H9 (cell line): ENCODE measurements at regions not wholly inside any gene's neighbourhood (a gene's known extent, or its start where the extent isn't known, plus 50 kb on each side); places are given as distances from the start of the nearest gene placed in this dataset.

ENCODE experiments used
- DNase-seq: peaks from one replicate; pipeline ENCODE4 v3.0.0-alpha.2; 2017
- H2AFZ ChIP-seq: one replicate; pipeline ENCODE4 v1.6.1; 2013; ENCODE audit warnings: mild to moderate bottlenecking, low read length, control low read depth, moderate library complexity
- H2AK5ac ChIP-seq: 2 replicates; pipeline ENCODE4 v1.6.1; 2013; ENCODE audit warnings: low read length, control low read depth, mixed read lengths; ENCODE audit not compliant: insufficient read length
- H2BK120ac ChIP-seq: one replicate; pipeline ENCODE4 v1.6.1; 2013; ENCODE audit warnings: low read depth, mild to moderate bottlenecking, low read length, control low read depth, inconsistent platforms; ENCODE audit not compliant: poor library complexity, severe bottlenecking
- H2BK12ac ChIP-seq: 2 replicates; pipeline ENCODE4 v1.6.1; 2013; ENCODE audit warnings: low read length, control low read depth, mixed read lengths, low read depth; ENCODE audit not compliant: insufficient read length
- H2BK15ac ChIP-seq: 2 replicates; pipeline ENCODE4 v1.6.1; 2013; ENCODE audit warnings: low read depth, low read length, control low read depth
- H2BK20ac ChIP-seq: one replicate; pipeline ENCODE4 v1.6.1; 2013; ENCODE audit warnings: low read depth, mild to moderate bottlenecking, low read length, control low read depth, inconsistent platforms; ENCODE audit not compliant: poor library complexity, severe bottlenecking
- H2BK5ac ChIP-seq: 2 replicates; pipeline ENCODE4 v1.6.1; 2013; ENCODE audit warnings: low read length, control low read depth, mixed read lengths; ENCODE audit not compliant: insufficient read length
- H3K14ac ChIP-seq: 2 replicates; pipeline ENCODE4 v1.6.1; 2013; ENCODE audit warnings: low read length, control low read depth; ENCODE audit not compliant: insufficient read depth
- H3K18ac ChIP-seq: 2 replicates; pipeline ENCODE4 v1.6.1; 2013; ENCODE audit warnings: low read depth, mild to moderate bottlenecking, mixed read lengths, low read length, control low read depth; ENCODE audit not compliant: insufficient read length
- H3K23ac ChIP-seq: 2 replicates; pipeline ENCODE4 v1.6.1; 2013; ENCODE audit warnings: low read length, control low read depth, mixed read lengths, low read depth; ENCODE audit not compliant: insufficient read length
- H3K23me2 ChIP-seq: 2 replicates; pipeline ENCODE4 v1.6.1; 2013; ENCODE audit warnings: low read depth, mild to moderate bottlenecking, mixed read lengths, low read length, control low read depth; ENCODE audit not compliant: insufficient read length, poor library complexity, severe bottlenecking
- H3K27ac ChIP-seq: 2 replicates; pipeline ENCODE4 v1.5.1; 2013; ENCODE audit warnings: low read length, control low read depth, mixed read lengths, low read depth; ENCODE audit not compliant: insufficient read length
- H3K27me3 ChIP-seq: 2 replicates; pipeline ENCODE4 v1.6.1; 2013; ENCODE audit warnings: low read length, control low read depth, inconsistent platforms; ENCODE audit not compliant: insufficient read depth
- H3K4ac ChIP-seq: 2 replicates; pipeline ENCODE4 v1.6.1; 2013; ENCODE audit warnings: low read depth, mild to moderate bottlenecking, control low read depth, inconsistent platforms, low read length, moderate library complexity
- H3K4me1 ChIP-seq: 2 replicates; pipeline ENCODE4 v1.6.1; 2013; ENCODE audit warnings: low read length, control low read depth, inconsistent platforms; ENCODE audit not compliant: insufficient read depth
- H3K4me2 ChIP-seq: 2 replicates; pipeline ENCODE4 v1.6.1; 2013; ENCODE audit warnings: low read length, control low read depth, mixed read lengths; ENCODE audit not compliant: insufficient read length, insufficient read depth
- H3K56ac ChIP-seq: 2 replicates; pipeline ENCODE4 v1.6.1; 2013; ENCODE audit warnings: low read depth, mild to moderate bottlenecking, mixed read lengths, low read length, control low read depth; ENCODE audit not compliant: insufficient read length
- H3K79me1 ChIP-seq: 2 replicates; pipeline ENCODE4 v1.6.1; 2013; ENCODE audit warnings: low read depth, mild to moderate bottlenecking, moderate library complexity, low read length, control low read depth, inconsistent platforms; ENCODE audit not compliant: insufficient read depth, poor library complexity, severe bottlenecking
- H3K79me2 ChIP-seq: 2 replicates; pipeline ENCODE4 v1.6.1; 2013; ENCODE audit warnings: low read length, control low read depth, inconsistent platforms; ENCODE audit not compliant: insufficient read depth
- H3K9ac ChIP-seq: 2 replicates; pipeline ENCODE4 v1.6.1; 2013; ENCODE audit warnings: low read length, control low read depth, mixed read lengths; ENCODE audit not compliant: insufficient read length; ENCODE audit errors: extremely low read depth
- H3K9me3 ChIP-seq: one replicate; pipeline ENCODE4 v1.6.1; 2013; ENCODE audit warnings: low read depth, low read length, inconsistent platforms; ENCODE audit not compliant: control insufficient read depth
- H3T11ph ChIP-seq: one replicate; pipeline ENCODE4 v1.6.1; 2013; ENCODE audit warnings: mild to moderate bottlenecking, low read length, control low read depth, inconsistent platforms
- H4K20me1 ChIP-seq: one replicate; pipeline ENCODE4 v1.6.1; 2013; ENCODE audit not compliant: control insufficient read depth, insufficient read length, insufficient read depth
- H4K5ac ChIP-seq: 2 replicates; pipeline ENCODE4 v1.6.1; 2013; ENCODE audit warnings: low read depth, mild to moderate bottlenecking, mixed read lengths, low read length, control low read depth; ENCODE audit not compliant: insufficient read length
- H4K8ac ChIP-seq: replicated peaks from 2 replicates; pipeline ENCODE4 v1.6.1; 2013; ENCODE audit warnings: low read length, control low read depth, mixed read lengths, low read depth; ENCODE audit not compliant: insufficient read length
- H4K91ac ChIP-seq: 2 replicates; pipeline ENCODE4 v1.6.1; 2013; ENCODE audit warnings: low read depth, mild to moderate bottlenecking, moderate library complexity, mixed read lengths, low read length, control low read depth; ENCODE audit not compliant: insufficient read length
- H3K27ac Mint-ChIP-seq, 3 experiments: 2 replicates in 2 of 3; 3 replicates in 1 of 3; pipeline ENCODE4 v1.8.0; 2020 to 2021; ENCODE audit warnings: mixed read lengths in 3 of 3, mild to moderate bottlenecking in 1 of 3, moderate library complexity in 1 of 3
- H3K27me3 Mint-ChIP-seq: 2 replicates; pipeline ENCODE4 v1.8.0; 2021; ENCODE audit warnings: low read depth, mild to moderate bottlenecking, moderate library complexity, mixed read lengths
- H3K36me3 Mint-ChIP-seq, 3 experiments: 2 replicates in 2 of 3; 3 replicates in 1 of 3; pipeline ENCODE4 v1.8.0; 2020 to 2021; ENCODE audit warnings: low read depth in 3 of 3, mixed read lengths in 3 of 3; ENCODE audit not compliant: insufficient read depth in 1 of 3
- H3K4me1 Mint-ChIP-seq, 2 experiments: 2 replicates each; pipeline ENCODE4 v1.8.0; 2020; ENCODE audit warnings: mixed read lengths in 2 of 2
- H3K4me3 Mint-ChIP-seq, 2 experiments: 2 replicates in 1 of 2; 3 replicates in 1 of 2; pipeline ENCODE4 v1.8.0; 2020 to 2021; ENCODE audit warnings: mild to moderate bottlenecking in 2 of 2, mixed read lengths in 2 of 2, moderate library complexity in 1 of 2
- H3K9me3 Mint-ChIP-seq, 2 experiments: 2 replicates in 1 of 2; 3 replicates in 1 of 2; pipeline ENCODE4 v1.8.0; 2020; ENCODE audit warnings: mild to moderate bottlenecking in 2 of 2, mixed read lengths in 2 of 2, moderate library complexity in 1 of 2
- WGBS: extraction: QIAGEN DNeasy Blood & Tissue Kit; methylation state at CpG from one replicate; pipeline ENCODE4 v1.1.7; 2013; ENCODE audit warnings: missing lambda C conversion rate, low lambda C conversion rate, mixed read lengths; ENCODE audit not compliant: insufficient read length; ENCODE audit errors: extremely low coverage; 5-methylcytosine and 5-hydroxymethylcytosine counted together
- TF ChIP-seq, protein P1 (sequence below): fragments of 200-600 bp; sonication (generic); conservative IDR thresholded peaks from 3 replicates; pipeline ENCODE4 v1.8.0; 2021; ENCODE audit warnings: antibody characterized with exemption, mild to moderate bottlenecking

DNA sequence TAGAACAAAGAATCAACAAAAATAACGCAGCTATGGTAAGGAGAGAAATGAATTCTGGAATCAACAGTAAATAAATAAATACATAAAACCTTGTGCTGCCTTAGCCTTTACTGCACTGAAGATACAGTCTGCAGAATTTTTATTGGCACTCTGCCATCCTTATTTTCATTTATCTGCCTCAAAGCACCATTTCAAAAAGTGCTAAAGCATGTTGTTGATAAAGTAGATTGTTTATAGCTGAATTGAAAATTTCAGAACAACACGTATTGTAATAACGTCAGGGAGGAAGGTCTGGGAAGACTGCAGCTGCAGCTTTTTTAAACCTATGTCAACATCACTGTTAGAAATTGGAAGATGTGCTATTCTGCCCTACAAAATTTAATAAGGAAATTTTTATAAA, 787.2 kb downstream of the PLCL1 start:
- no CpG with 5 or more reads among the region's 3 CpGs for WGBS
- no peak overlapping the region for H4K91ac ChIP-seq
- no peak overlapping the region for H3K4me2 ChIP-seq
- H3K79me1 ChIP-seq, result no peaks in the 10 kb centered on the region
- no peak overlapping the region for H2BK120ac ChIP-seq
- no peak overlapping the region for H3K18ac ChIP-seq
- Mint-ChIP-seq H3K27ac (no peak overlapping the region), H3K36me3 (no peaks in the 10 kb centered on the region), H3K4me3 (no peak overlapping the region), H3K4me1 (no peaks in the 10 kb centered on the region), H3K9me3 (no peaks in the 10 kb centered on the region), H3K27me3 (no peaks in the 10 kb centered on the region)
- no peaks in the 10 kb centered on the region for H3K9me3 ChIP-seq
- no peak overlapping the region for H3K27ac ChIP-seq
- no peaks in the 10 kb centered on the region for H3K27me3 ChIP-seq
- H3T11ph ChIP-seq, result no peak overlapping the region
- no peak overlapping the region for H3K14ac ChIP-seq
- H3K79me2 ChIP-seq, result no peaks in the 10 kb centered on the region
- H3K23ac ChIP-seq, result no peak overlapping the region
- no peak overlapping the region for H2BK12ac ChIP-seq
- no peak for DNase-seq
- H2BK15ac ChIP-seq, result no peak overlapping the region
- no peak overlapping the region for H3K56ac ChIP-seq
- H4K5ac ChIP-seq, result no peak overlapping the region
- no peak overlapping the region for H2AFZ ChIP-seq
- H2BK5ac ChIP-seq, result no peak overlapping the region
- TF ChIP-seq, protein P1, sequence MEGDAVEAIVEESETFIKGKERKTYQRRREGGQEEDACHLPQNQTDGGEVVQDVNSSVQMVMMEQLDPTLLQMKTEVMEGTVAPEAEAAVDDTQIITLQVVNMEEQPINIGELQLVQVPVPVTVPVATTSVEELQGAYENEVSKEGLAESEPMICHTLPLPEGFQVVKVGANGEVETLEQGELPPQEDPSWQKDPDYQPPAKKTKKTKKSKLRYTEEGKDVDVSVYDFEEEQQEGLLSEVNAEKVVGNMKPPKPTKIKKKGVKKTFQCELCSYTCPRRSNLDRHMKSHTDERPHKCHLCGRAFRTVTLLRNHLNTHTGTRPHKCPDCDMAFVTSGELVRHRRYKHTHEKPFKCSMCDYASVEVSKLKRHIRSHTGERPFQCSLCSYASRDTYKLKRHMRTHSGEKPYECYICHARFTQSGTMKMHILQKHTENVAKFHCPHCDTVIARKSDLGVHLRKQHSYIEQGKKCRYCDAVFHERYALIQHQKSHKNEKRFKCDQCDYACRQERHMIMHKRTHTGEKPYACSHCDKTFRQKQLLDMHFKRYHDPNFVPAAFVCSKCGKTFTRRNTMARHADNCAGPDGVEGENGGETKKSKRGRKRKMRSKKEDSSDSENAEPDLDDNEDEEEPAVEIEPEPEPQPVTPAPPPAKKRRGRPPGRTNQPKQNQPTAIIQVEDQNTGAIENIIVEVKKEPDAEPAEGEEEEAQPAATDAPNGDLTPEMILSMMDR, result no peak
- no peak overlapping the region for H4K8ac ChIP-seq
- H3K23me2 ChIP-seq, result no peaks in the 10 kb centered on the region
- H4K20me1 ChIP-seq, result peaks cover 2% of the 10 kb centered on the region
- H2BK20ac ChIP-seq, result no peak overlapping the region
- no peak overlapping the region for H3K9ac ChIP-seq
- H3K4ac ChIP-seq, result no peak overlapping the region
- no peak overlapping the region for H2AK5ac ChIP-seq
- H3K4me1 ChIP-seq, result no peaks in the 10 kb centered on the region
